ENCODE measurements at regions not wholly inside any gene's neighbourhood (a gene's known extent, or its start where the extent isn't known, plus 50 kb on each side); places are given as distances from the start of the nearest gene placed in this dataset.

- Mint-ChIP-seq H3K4me1 (ENCODE audit: low read depth, unreplicated experiment) (peaks cover 11% of the 10 kb centered on the region), H3K4me3 (ENCODE audit: low read depth, unreplicated experiment) (no peak overlapping the region), H3K9me3 (ENCODE audit: low read depth, unreplicated experiment) (no peaks in the 10 kb centered on the region), H3K27me3 (ENCODE audit: unreplicated experiment) (no peaks in the 10 kb centered on the region), H3K27ac (ENCODE audit: unreplicated experiment) (no peak overlapping the region), H3K36me3 (ENCODE audit: insufficient read depth, unreplicated experiment) (no peaks in the 10 kb centered on the region)
- DNase-seq: no peak
- CTCF ChIA-PET: no interaction called here
- TF ChIP-seq CTCF (IDR thresholded peaks at IDR 0.05; ENCODE audit: unreplicated experiment): no peak
- intact Hi-C loops (cut with micrococcal nuclease; ENCODE audit: unreplicated experiment): no loop called here
- BruUV-seq (replicated peaks): no TSS peak
Observed at GRCh38 chr9:81083854-81084512, 605.4 kb downstream of the TLE1 start.

DNA sequence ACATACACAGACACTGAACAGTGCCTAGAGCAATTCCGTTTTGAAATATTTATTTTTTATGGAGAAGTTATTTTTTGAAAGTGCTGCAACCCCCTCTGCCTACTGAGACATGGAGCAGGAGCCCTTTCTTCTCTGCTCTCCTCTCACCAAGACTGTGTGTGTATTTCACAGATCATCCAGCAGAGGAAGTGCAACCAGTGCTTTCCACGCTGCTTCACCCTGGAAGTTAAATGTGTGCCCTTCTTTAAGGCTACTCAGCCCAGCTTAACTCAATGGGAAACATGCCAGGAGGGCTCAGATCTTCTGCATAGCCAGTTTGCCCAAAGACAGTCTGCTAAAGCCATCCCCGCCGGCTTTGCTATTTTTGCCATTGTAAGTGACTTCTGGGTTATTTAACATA lies 606.3 kb downstream of the TLE1 start:
- intact Hi-C loops (cut with micrococcal nuclease; ENCODE audit: unreplicated experiment): no loop called here
- no peak for DNase-seq
- H3K9me3 Mint-ChIP-seq (ENCODE audit: low read depth, unreplicated experiment): no peaks in the 10 kb centered on the region
- H3K4me1 Mint-ChIP-seq (ENCODE audit: low read depth, unreplicated experiment): peaks cover 11% of the 10 kb centered on the region
- H3K4me3 Mint-ChIP-seq (ENCODE audit: low read depth, unreplicated experiment): no peak overlapping the region
- H3K36me3 Mint-ChIP-seq (ENCODE audit: insufficient read depth, unreplicated experiment): no peaks in the 10 kb centered on the region
- no peak for TF ChIP-seq CTCF (IDR thresholded peaks at IDR 0.05; ENCODE audit: unreplicated experiment)
- BruUV-seq (replicated peaks): no TSS peak
- CTCF ChIA-PET: no interaction called here
- H3K27me3 Mint-ChIP-seq (ENCODE audit: unreplicated experiment): no peaks in the 10 kb centered on the region
- no peak overlapping the region for H3K27ac Mint-ChIP-seq (ENCODE audit: unreplicated experiment)

DNA sequence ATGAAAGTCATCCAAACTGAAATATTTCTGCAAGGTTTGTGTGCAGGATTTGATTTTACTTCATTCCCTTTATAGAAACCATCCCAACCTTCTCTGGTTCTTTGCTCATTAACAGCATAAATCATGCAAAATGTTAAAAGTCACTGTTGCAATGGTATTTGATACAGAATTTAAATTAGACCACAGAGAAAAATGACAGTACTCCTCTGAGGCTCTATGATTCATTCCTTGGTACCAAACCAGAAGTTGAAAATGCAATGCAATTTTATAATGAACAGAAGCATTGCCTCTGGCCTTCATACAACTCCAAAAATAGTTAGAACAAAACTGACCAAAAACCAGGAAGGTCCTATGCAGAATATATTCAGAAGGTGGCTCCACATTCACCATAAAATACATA lies 607.1 kb downstream of the TLE1 start:
- BruUV-seq (replicated peaks): no TSS peak
- Mint-ChIP-seq H3K36me3 (ENCODE audit: insufficient read depth, unreplicated experiment) (no peaks in the 10 kb centered on the region), H3K4me3 (ENCODE audit: low read depth, unreplicated experiment) (no peak overlapping the region), H3K27ac (ENCODE audit: unreplicated experiment) (no peak overlapping the region), H3K9me3 (ENCODE audit: low read depth, unreplicated experiment) (no peaks in the 10 kb centered on the region), H3K27me3 (ENCODE audit: unreplicated experiment) (no peaks in the 10 kb centered on the region), H3K4me1 (ENCODE audit: low read depth, unreplicated experiment) (peaks cover 11% of the 10 kb centered on the region)
- TF ChIP-seq CTCF (IDR thresholded peaks at IDR 0.05; ENCODE audit: unreplicated experiment): no peak
- CTCF ChIA-PET: no interaction called here
- intact Hi-C loops (cut with micrococcal nuclease; ENCODE audit: unreplicated experiment): no loop called here
- DNase-seq: no peak

GRCh38 chr9:81080900-81081299 lies 608.4 kb downstream of the TLE1 start:
- intact Hi-C loops (cut with micrococcal nuclease; ENCODE audit: unreplicated experiment): no loop called here
- no peaks in the 10 kb centered on the region for H3K27me3 Mint-ChIP-seq (ENCODE audit: unreplicated experiment)
- BruUV-seq (replicated peaks): no TSS peak
- H3K27ac Mint-ChIP-seq (ENCODE audit: unreplicated experiment): no peak overlapping the region
- TF ChIP-seq CTCF (IDR thresholded peaks at IDR 0.05; ENCODE audit: unreplicated experiment): no peak
- CTCF ChIA-PET: no interaction called here
- peaks cover 11% of the 10 kb centered on the region for H3K4me1 Mint-ChIP-seq (ENCODE audit: low read depth, unreplicated experiment)
- DNase-seq: no peak
- no peak overlapping the region for H3K4me3 Mint-ChIP-seq (ENCODE audit: low read depth, unreplicated experiment)
- no peaks in the 10 kb centered on the region for H3K9me3 Mint-ChIP-seq (ENCODE audit: low read depth, unreplicated experiment)
- no peaks in the 10 kb centered on the region for H3K36me3 Mint-ChIP-seq (ENCODE audit: insufficient read depth, unreplicated experiment)
